ENCODE measurements at regions not wholly inside any gene's neighbourhood (a gene's known extent, or its start where the extent isn't known, plus 50 kb on each side); places are given as distances from the start of the nearest gene placed in this dataset.

DNA sequence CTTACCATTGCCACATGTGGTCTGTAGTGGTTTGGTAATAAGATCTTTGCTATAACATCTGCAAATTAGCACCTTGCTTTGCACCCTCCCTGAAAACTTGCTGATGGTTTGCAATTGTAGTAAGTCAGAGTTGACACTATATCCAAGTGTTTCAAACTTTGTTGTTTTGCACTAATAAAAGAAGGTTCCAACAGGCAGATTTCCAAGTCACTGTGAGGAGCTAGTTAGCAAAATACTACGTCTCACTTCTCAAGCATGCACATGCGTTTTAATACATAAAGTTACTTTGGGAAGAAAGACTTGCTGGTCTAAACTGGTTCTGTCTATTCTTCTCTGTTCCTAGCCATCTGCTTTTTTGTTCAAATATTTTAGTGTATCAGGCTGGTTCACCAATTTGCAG lies 103.7 kb upstream of the ZNF521 start:
- no peak overlapping the region for H3K27ac ChIP-seq (ENCODE audit: low read depth, low read length)

More for the DNA sequence above, 103.7 kb upstream of the ZNF521 start:
- no peaks in the 10 kb centered on the region for H3K27me3 ChIP-seq (ENCODE audit: insufficient read depth, low read length)
- no peaks in the 10 kb centered on the region; a peak in 1 of 4 replicates for H3K9me3 ChIP-seq (ENCODE audit: control insufficient read depth in 1 of 2, insufficient read depth in 1 of 2, low read depth in 1 of 2, low read length in 2 of 2)
- no peak overlapping the region for H3K4me2 ChIP-seq (ENCODE audit: low read length)
- DNase-seq (ENCODE audit: low read depth, low spot score) (no peak), ATAC-seq (no peak)
- no peak overlapping the region for H3K4me3 ChIP-seq (replicated peaks in 1 of 2; ENCODE audit: low read depth in 1 of 2, low read length in 2 of 2)
- H3K4me1 ChIP-seq (ENCODE audit: control insufficient read depth in 1 of 2, insufficient read depth in 2 of 2, low read length in 2 of 2): no peaks in the 10 kb centered on the region
- ChIA-PET CTCF (no interaction called here), RAD21 (ENCODE audit: low non-redundant PET in 1 of 2, low total read pairs in 2 of 2, uncharacterized antibody in 2 of 2, unreplicated experiment in 2 of 2) (no interaction called here), POLR2A (no interaction called here)
- H3K36me3 ChIP-seq (ENCODE audit: control insufficient read depth in 1 of 2, insufficient read depth in 2 of 2, low read length in 2 of 2): no peaks in the 10 kb centered on the region
- BruUV-seq (replicated peaks): no TSS peak
- no peaks in the 10 kb centered on the region for H3K79me2 ChIP-seq (ENCODE audit: insufficient read depth, low read length)
- TF ChIP-seq, protein P1, sequence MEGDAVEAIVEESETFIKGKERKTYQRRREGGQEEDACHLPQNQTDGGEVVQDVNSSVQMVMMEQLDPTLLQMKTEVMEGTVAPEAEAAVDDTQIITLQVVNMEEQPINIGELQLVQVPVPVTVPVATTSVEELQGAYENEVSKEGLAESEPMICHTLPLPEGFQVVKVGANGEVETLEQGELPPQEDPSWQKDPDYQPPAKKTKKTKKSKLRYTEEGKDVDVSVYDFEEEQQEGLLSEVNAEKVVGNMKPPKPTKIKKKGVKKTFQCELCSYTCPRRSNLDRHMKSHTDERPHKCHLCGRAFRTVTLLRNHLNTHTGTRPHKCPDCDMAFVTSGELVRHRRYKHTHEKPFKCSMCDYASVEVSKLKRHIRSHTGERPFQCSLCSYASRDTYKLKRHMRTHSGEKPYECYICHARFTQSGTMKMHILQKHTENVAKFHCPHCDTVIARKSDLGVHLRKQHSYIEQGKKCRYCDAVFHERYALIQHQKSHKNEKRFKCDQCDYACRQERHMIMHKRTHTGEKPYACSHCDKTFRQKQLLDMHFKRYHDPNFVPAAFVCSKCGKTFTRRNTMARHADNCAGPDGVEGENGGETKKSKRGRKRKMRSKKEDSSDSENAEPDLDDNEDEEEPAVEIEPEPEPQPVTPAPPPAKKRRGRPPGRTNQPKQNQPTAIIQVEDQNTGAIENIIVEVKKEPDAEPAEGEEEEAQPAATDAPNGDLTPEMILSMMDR (IDR thresholded peaks at IDR 0.05 in 2 of 3, conservative IDR thresholded peaks at IDR 0.05 in 1 of 3; ENCODE audit: borderline replicate concordance in 1 of 3, insufficient read depth in 1 of 3, low read depth in 2 of 3, low read length in 2 of 3): no peak
- TF ChIP-seq SRF (IDR thresholded peaks at IDR 0.05; ENCODE audit: low read depth) (no peak), EZH2phosphoT487 (IDR thresholded peaks at IDR 0.05; ENCODE audit: borderline replicate concordance) (no peak), ZNF274 (IDR thresholded peaks at IDR 0.05; ENCODE audit: low read depth, low read length) (no peak), SP1 (IDR thresholded peaks at IDR 0.05; ENCODE audit: low read depth) (no peak), CEBPB (IDR thresholded peaks at IDR 0.05; ENCODE audit: low read depth) (no peak), JUND (IDR thresholded peaks at IDR 0.05) (no peak), CBX3 (IDR thresholded peaks at IDR 0.05; ENCODE audit: low read depth) (no peak), ATF3 (IDR thresholded peaks at IDR 0.05) (no peak), POLR2A (IDR thresholded peaks at IDR 0.05; ENCODE audit: borderline replicate concordance, extremely low read depth, insufficient read depth, insufficient read length) (no peak), YY1 (IDR thresholded peaks at IDR 0.05; ENCODE audit: extremely low read depth, insufficient replicate concordance, low read depth, low read length) (no peak), RAD21 (IDR thresholded peaks at IDR 0.05; ENCODE audit: low read depth) (no peak), ELF1 (IDR thresholded peaks at IDR 0.05; ENCODE audit: borderline replicate concordance, low read depth) (no peak), REST (IDR thresholded peaks at IDR 0.05; ENCODE audit: low read depth) (no peak), FOSL1 (IDR thresholded peaks at IDR 0.05; ENCODE audit: low read depth) (no peak), SIN3A (IDR thresholded peaks at IDR 0.05; ENCODE audit: low read depth) (no peak), POLR2AphosphoS5 (IDR thresholded peaks at IDR 0.05; ENCODE audit: low read depth, low read length) (no peak)
- TF ChIP-seq, protein P2, sequence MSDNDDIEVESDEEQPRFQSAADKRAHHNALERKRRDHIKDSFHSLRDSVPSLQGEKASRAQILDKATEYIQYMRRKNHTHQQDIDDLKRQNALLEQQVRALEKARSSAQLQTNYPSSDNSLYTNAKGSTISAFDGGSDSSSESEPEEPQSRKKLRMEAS (IDR thresholded peaks at IDR 0.05): no peak
- no peaks in the 10 kb centered on the region for H4K20me1 ChIP-seq (ENCODE audit: insufficient read depth)
- H3K9ac ChIP-seq (ENCODE audit: low read length): no peak overlapping the region
- H3K9me2 ChIP-seq (ENCODE audit: insufficient read depth): no peaks in the 10 kb centered on the region
- intact Hi-C loops (cut with micrococcal nuclease): no loop called here
- H2AFZ ChIP-seq (ENCODE audit: low read depth, low read length, poor library complexity, severe bottlenecking): no peak overlapping the region

Data from HCT116 (cell line).